GM19240 (cell line): ENCODE measurements at regions not wholly inside any gene's neighbourhood (a gene's known extent, or its start where the extent isn't known, plus 50 kb on each side); places are given as distances from the start of the nearest gene placed in this dataset.

ENCODE experiments used
- DNase-seq: peaks from one replicate; pipeline ENCODE4 v3.0.0; 2011; ENCODE audit warnings: low spot score; ENCODE audit not compliant: insufficient read length

GRCh38 chr13:44272692-44273091 lies 100.9 kb upstream of the SERP2 start:
- no peak for DNase-seq

GRCh38 chr13:44273216-44273615 lies 100.4 kb upstream of the SERP2 start:
- DNase-seq, result no peak

- peak; percentile 52 for DNase-seq
Measured at GRCh38 chr13:44273991-44274770, 99.4 kb upstream of the SERP2 start.

- DNase-seq, result no peak
Measured at GRCh38 chr13:44274771-44275205, 98.8 kb upstream of the SERP2 start.

GRCh38 chr13:44275381-44275780 lies 98.2 kb upstream of the SERP2 start:
- DNase-seq, result no peak

GRCh38 chr13:44276061-44276460 lies 97.6 kb upstream of the SERP2 start:
- no peak for DNase-seq

- no peak for DNase-seq
Measured at GRCh38 chr13:44277459-44277858, 96.2 kb upstream of the SERP2 start.

- no peak for DNase-seq
Measured at GRCh38 chr13:44278166-44278565, 95.5 kb upstream of the SERP2 start.

- no peak for DNase-seq
Measured at GRCh38 chr13:44280456-44280855, 93.2 kb upstream of the SERP2 start.

GRCh38 chr13:44281252-44282000 lies 92.2 kb upstream of the SERP2 start:
- DNase-seq, result no peak

GRCh38 chr13:44283600-44283999 lies 90.0 kb upstream of the SERP2 start:
- DNase-seq, result no peak

- no peak for DNase-seq
Measured at GRCh38 chr13:44287958-44288357, 85.7 kb upstream of the SERP2 start.

GRCh38 chr13:44292545-44292944 lies 81.1 kb upstream of the SERP2 start:
- DNase-seq, result no peak

- DNase-seq, result no peak
Measured at GRCh38 chr13:44293374-44293773, 80.2 kb upstream of the SERP2 start.

GRCh38 chr13:44293908-44294735 lies 79.5 kb upstream of the SERP2 start:
- DNase-seq, result no peak

- DNase-seq, result no peak
Measured at GRCh38 chr13:44294876-44295275, 78.7 kb upstream of the SERP2 start.

- no peak for DNase-seq
Measured at GRCh38 chr13:44296856-44297255, 76.8 kb upstream of the SERP2 start.

- no peak for DNase-seq
Measured at GRCh38 chr13:44298314-44298713, 75.3 kb upstream of the SERP2 start.

GRCh38 chr13:44299152-44299943 lies 74.3 kb upstream of the SERP2 start:
- no peak for DNase-seq

- peak; percentile 28 for DNase-seq
Measured at GRCh38 chr13:44300895-44301638, 72.6 kb upstream of the SERP2 start.
